GM23338 (cell line): ENCODE measurements at regions not wholly inside any gene's neighbourhood (a gene's known extent, or its start where the extent isn't known, plus 50 kb on each side); places are given as distances from the start of the nearest gene placed in this dataset.

Experiments used
- ATAC-seq: fragments of 200-7000 bp; cut with Tn5 transposase; 3 replicates; pipeline ENCODE4 v1.9.1; 2020
- DNase-seq: peaks from one replicate; pipeline ENCODE4 v3.0.0-alpha.2; 2015; ENCODE audit warnings: low spot score
- H2AFZ ChIP-seq: fragments of 200-600 bp; sonication (generic); 2 replicates; pipeline ENCODE4 v1.8.0; 2016; ENCODE audit warnings: antibody characterized with exemption, mild to moderate bottlenecking, moderate library complexity
- H3F3A ChIP-seq: fragments of 200-600 bp; sonication (generic); replicated peaks from 2 replicates; pipeline ENCODE4 v1.8.0; 2017; ENCODE audit warnings: antibody characterized with exemption, mixed run types, low read depth
- H3K27ac ChIP-seq: fragments of 200-600 bp; sonication (generic); 2 replicates; pipeline ENCODE4 v1.6.1; 2016; ENCODE audit warnings: low read depth
- H3K27me3 ChIP-seq: fragments of 200-600 bp; sonication (generic); 2 replicates; pipeline ENCODE4 v1.8.0; 2016; ENCODE audit warnings: mild to moderate bottlenecking, mixed run types, moderate library complexity; ENCODE audit not compliant: insufficient read depth
- H3K36me3 ChIP-seq: fragments of 200-600 bp; sonication (generic); 2 replicates; pipeline ENCODE4 v1.8.0; 2016; ENCODE audit warnings: mild to moderate bottlenecking; ENCODE audit not compliant: insufficient read depth
- H3K4me1 ChIP-seq: fragments of 200-600 bp; sonication (generic); 2 replicates; pipeline ENCODE4 v1.8.0; 2016; ENCODE audit warnings: mild to moderate bottlenecking, moderate library complexity; ENCODE audit not compliant: insufficient read depth
- H3K4me2 ChIP-seq: fragments of 200-600 bp; sonication (generic); 2 replicates; pipeline ENCODE4 v1.7.1; 2017; ENCODE audit warnings: mixed run types
- H3K4me3 ChIP-seq: fragments of 200-600 bp; sonication (generic); 2 replicates; pipeline ENCODE4 v1.6.1; 2016; ENCODE audit warnings: mixed run types
- H3K79me2 ChIP-seq: fragments of 200-600 bp; sonication (generic); replicated peaks from 2 replicates; pipeline ENCODE4 v1.8.0; 2017; ENCODE audit warnings: mild to moderate bottlenecking; ENCODE audit not compliant: insufficient read depth
- H3K9me2 ChIP-seq: fragments of 200-600 bp; sonication (generic); 2 replicates; pipeline ENCODE4 v1.8.0; 2017; ENCODE audit not compliant: insufficient read depth
- H4K20me1 ChIP-seq: fragments of 200-600 bp; sonication (generic); replicated peaks from 2 replicates; pipeline ENCODE4 v1.8.0; 2017; ENCODE audit warnings: mild to moderate bottlenecking; ENCODE audit not compliant: insufficient read depth
- H3K27ac Mint-ChIP-seq: 2 replicates; pipeline ENCODE4 v1.8.0; 2020; ENCODE audit warnings: inconsistent platforms, mild to moderate bottlenecking, moderate library complexity, mixed read lengths
- H3K27me3 Mint-ChIP-seq: 3 replicates; pipeline ENCODE4 v1.8.0; 2022; ENCODE audit warnings: low read depth, mild to moderate bottlenecking, moderate library complexity, mixed read lengths, inconsistent platforms; ENCODE audit not compliant: insufficient read depth, poor library complexity
- H3K36me3 Mint-ChIP-seq: 3 replicates; pipeline ENCODE4 v1.8.0; 2021; ENCODE audit warnings: low read depth, mild to moderate bottlenecking, inconsistent platforms, moderate library complexity, mixed read lengths
- H3K4me1 Mint-ChIP-seq: 3 replicates; pipeline ENCODE4 v1.8.0; 2020; ENCODE audit warnings: mild to moderate bottlenecking, inconsistent platforms, mixed read lengths
- H3K4me3 Mint-ChIP-seq: 3 replicates; pipeline ENCODE4 v1.8.0; 2021; ENCODE audit warnings: moderate library complexity, mild to moderate bottlenecking, inconsistent platforms, mixed read lengths
- H3K9me3 Mint-ChIP-seq: 3 replicates; pipeline ENCODE4 v1.8.0; 2020; ENCODE audit warnings: moderate library complexity, mild to moderate bottlenecking, inconsistent platforms, mixed read lengths
- CREB1 ChIP-seq: fragments of 250-450 bp; sonication (Bioruptor Pico); IDR thresholded peaks from 2 replicates; pipeline ENCODE4 v1.5.0; 2020; ENCODE audit warnings: low read depth, mild to moderate bottlenecking, moderate library complexity
- EZH2phosphoT487 ChIP-seq: fragments of 200-600 bp; sonication (generic); IDR thresholded peaks from one replicate; pipeline ENCODE4 v1.8.1; 2018; ENCODE audit warnings: antibody characterized with exemption; ENCODE audit not compliant: unreplicated experiment
- JUNB ChIP-seq: IDR thresholded peaks from one replicate; pipeline ENCODE4 v1.6.1; 2016; ENCODE audit warnings: antibody characterized with exemption; ENCODE audit not compliant: unreplicated experiment
- NANOG ChIP-seq: IDR thresholded peaks from 2 replicates; pipeline ENCODE4 v1.6.1; 2016; ENCODE audit warnings: antibody characterized with exemption, borderline replicate concordance
- POLR2AphosphoS5 ChIP-seq: IDR thresholded peaks from 2 replicates; pipeline ENCODE4 v1.6.1; 2016; ENCODE audit warnings: antibody characterized with exemption, low read depth
- STAT1 ChIP-seq: IDR thresholded peaks from one replicate; pipeline ENCODE4 v1.6.1; 2016; ENCODE audit warnings: antibody characterized with exemption; ENCODE audit not compliant: unreplicated experiment
- ZNF114 ChIP-seq: fragments of 250-450 bp; sonication (Bioruptor Pico); IDR thresholded peaks from 2 replicates; pipeline ENCODE4 v1.5.0; 2020; ENCODE audit warnings: mild to moderate bottlenecking, moderate library complexity
- ZNF331 ChIP-seq: fragments of 250-450 bp; sonication (Bioruptor Pico); IDR thresholded peaks from 2 replicates; pipeline ENCODE4 v1.5.0; 2020; ENCODE audit warnings: low read depth, mild to moderate bottlenecking, moderate library complexity
- TF ChIP-seq, protein P1 (sequence below): IDR thresholded peaks from 2 replicates; pipeline ENCODE4 v1.6.1; 2016; ENCODE audit warnings: antibody characterized with exemption
- TF ChIP-seq, protein P2 (sequence below), 2 experiments: fragments of 200-600 bp in 1 of 2; sonication (generic) in 1 of 2; conservative IDR thresholded peaks; 2 replicates each; pipeline versions ENCODE4 v1.5.1 to v1.6.1; 2016 to 2017; ENCODE audit warnings: antibody characterized with exemption in 2 of 2, low read depth in 2 of 2, mild to moderate bottlenecking in 2 of 2, moderate library complexity in 1 of 2

DNA sequence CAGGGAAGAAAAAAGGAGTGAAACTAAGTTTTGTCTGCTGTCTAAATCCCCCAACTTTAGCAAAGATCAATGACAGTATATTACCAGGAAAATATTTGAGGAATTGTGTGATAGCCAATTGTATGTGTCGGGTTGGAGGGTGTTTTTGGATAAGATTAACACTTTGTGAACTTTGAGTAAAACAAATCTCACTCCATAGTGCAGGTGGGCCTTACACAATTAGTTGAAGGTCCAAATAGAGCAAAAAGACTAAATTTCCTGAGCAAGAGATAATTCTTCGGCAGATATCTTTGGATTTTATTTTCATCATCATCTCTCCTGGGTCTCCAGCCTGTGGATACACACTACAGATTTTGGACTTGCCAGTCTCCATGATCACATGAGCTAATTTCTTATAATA lies 152.8 kb upstream of the CWC22 start:
- no peaks in the 10 kb centered on the region for H3F3A ChIP-seq
- no peaks in the 10 kb centered on the region for H3K4me1 Mint-ChIP-seq
- H3K36me3 Mint-ChIP-seq = peaks cover 4% of the 10 kb centered on the region; the same call in 1 of the 3 replicates
- H2AFZ ChIP-seq = no peak overlapping the region
- H3K36me3 ChIP-seq = no peaks in the 10 kb centered on the region
- TF ChIP-seq ZNF331 (CRISPR knock-in tag) (no peak), CREB1 (CRISPR knock-in tag) (no peak)
- TF ChIP-seq, protein P1, sequence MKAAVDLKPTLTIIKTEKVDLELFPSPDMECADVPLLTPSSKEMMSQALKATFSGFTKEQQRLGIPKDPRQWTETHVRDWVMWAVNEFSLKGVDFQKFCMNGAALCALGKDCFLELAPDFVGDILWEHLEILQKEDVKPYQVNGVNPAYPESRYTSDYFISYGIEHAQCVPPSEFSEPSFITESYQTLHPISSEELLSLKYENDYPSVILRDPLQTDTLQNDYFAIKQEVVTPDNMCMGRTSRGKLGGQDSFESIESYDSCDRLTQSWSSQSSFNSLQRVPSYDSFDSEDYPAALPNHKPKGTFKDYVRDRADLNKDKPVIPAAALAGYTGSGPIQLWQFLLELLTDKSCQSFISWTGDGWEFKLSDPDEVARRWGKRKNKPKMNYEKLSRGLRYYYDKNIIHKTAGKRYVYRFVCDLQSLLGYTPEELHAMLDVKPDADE = no peak
- no peaks in the 10 kb centered on the region for H3K27me3 ChIP-seq
- H3K27ac Mint-ChIP-seq = no peak overlapping the region
- H3K4me2 ChIP-seq = no peak overlapping the region
- no peak overlapping the region for H3K27ac ChIP-seq
- H3K27me3 Mint-ChIP-seq = no peaks in the 10 kb centered on the region
- no peaks in the 10 kb centered on the region for H3K9me2 ChIP-seq
- no peak overlapping the region for H3K4me3 ChIP-seq
- no peak overlapping the region for H3K4me3 Mint-ChIP-seq
- no peaks in the 10 kb centered on the region for H3K79me2 ChIP-seq
- no peaks in the 10 kb centered on the region for H4K20me1 ChIP-seq
- no peaks in the 10 kb centered on the region for H3K4me1 ChIP-seq
- H3K9me3 Mint-ChIP-seq = no peaks in the 10 kb centered on the region
- DNase-seq (no peak), ATAC-seq (no peak)

DNA sequence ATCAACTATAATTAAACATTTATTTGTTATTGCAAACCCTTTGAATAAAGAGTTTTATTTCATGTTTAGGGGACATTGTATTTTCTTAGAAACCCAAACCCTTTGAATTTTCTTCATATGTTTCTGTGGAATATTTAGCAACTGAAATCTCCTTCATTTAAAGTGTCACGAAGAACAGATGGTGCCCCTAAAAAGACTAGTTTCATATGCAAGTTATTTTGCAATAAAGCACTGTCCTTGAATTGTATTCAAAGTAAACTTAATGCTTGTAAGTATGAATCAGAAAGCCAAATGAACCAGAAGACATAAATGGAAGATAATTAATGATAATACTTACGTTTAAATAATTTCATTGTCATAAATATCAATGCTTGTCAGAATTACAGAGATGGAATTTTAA lies 151.9 kb upstream of the CWC22 start:
- DNase-seq = no peak
- no peaks in the 10 kb centered on the region for H3F3A ChIP-seq
- no peaks in the 10 kb centered on the region for H3K79me2 ChIP-seq
- no peak overlapping the region for H3K27ac Mint-ChIP-seq
- no peak overlapping the region for H3K4me3 Mint-ChIP-seq
- no peak overlapping the region for H3K27ac ChIP-seq
- H3K27me3 Mint-ChIP-seq = no peaks in the 10 kb centered on the region
- no peak overlapping the region for H3K4me2 ChIP-seq
- H4K20me1 ChIP-seq = no peaks in the 10 kb centered on the region
- no peak overlapping the region for H3K4me3 ChIP-seq
- peaks cover 4% of the 10 kb centered on the region; the same call in 1 of the 3 replicates for H3K36me3 Mint-ChIP-seq
- TF ChIP-seq STAT1 = no peak
- no peak for TF ChIP-seq JUNB
- TF ChIP-seq NANOG = no peak
- TF ChIP-seq, protein P2, sequence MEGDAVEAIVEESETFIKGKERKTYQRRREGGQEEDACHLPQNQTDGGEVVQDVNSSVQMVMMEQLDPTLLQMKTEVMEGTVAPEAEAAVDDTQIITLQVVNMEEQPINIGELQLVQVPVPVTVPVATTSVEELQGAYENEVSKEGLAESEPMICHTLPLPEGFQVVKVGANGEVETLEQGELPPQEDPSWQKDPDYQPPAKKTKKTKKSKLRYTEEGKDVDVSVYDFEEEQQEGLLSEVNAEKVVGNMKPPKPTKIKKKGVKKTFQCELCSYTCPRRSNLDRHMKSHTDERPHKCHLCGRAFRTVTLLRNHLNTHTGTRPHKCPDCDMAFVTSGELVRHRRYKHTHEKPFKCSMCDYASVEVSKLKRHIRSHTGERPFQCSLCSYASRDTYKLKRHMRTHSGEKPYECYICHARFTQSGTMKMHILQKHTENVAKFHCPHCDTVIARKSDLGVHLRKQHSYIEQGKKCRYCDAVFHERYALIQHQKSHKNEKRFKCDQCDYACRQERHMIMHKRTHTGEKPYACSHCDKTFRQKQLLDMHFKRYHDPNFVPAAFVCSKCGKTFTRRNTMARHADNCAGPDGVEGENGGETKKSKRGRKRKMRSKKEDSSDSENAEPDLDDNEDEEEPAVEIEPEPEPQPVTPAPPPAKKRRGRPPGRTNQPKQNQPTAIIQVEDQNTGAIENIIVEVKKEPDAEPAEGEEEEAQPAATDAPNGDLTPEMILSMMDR (conservative IDR thresholded peaks at IDR 0.05; ENCODE audit: low read depth in 2 of 2) = no peak
- no peak for TF ChIP-seq EZH2phosphoT487
- no peak for TF ChIP-seq POLR2AphosphoS5
- TF ChIP-seq ZNF114 (CRISPR knock-in tag) = no peak
- H2AFZ ChIP-seq = no peak overlapping the region
- no peaks in the 10 kb centered on the region for H3K9me3 Mint-ChIP-seq
- no peak for ATAC-seq
- no peaks in the 10 kb centered on the region for H3K4me1 ChIP-seq
- H3K4me1 Mint-ChIP-seq = no peaks in the 10 kb centered on the region
- no peaks in the 10 kb centered on the region for H3K36me3 ChIP-seq
- no peaks in the 10 kb centered on the region for H3K9me2 ChIP-seq
- H3K27me3 ChIP-seq = no peaks in the 10 kb centered on the region
